A204.1 (cell line): ENCODE measurements at regions not wholly inside any gene's neighbourhood (a gene's known extent, or its start where the extent isn't known, plus 50 kb on each side); places are given as distances from the start of the nearest gene placed in this dataset.

Experiments
- FAIRE-seq: peaks from 2 replicates; lab custom pipeline; 2012; peaks lifted over from hg19 to GRCh38; lab: Jason Lieb, UNC

DNA sequence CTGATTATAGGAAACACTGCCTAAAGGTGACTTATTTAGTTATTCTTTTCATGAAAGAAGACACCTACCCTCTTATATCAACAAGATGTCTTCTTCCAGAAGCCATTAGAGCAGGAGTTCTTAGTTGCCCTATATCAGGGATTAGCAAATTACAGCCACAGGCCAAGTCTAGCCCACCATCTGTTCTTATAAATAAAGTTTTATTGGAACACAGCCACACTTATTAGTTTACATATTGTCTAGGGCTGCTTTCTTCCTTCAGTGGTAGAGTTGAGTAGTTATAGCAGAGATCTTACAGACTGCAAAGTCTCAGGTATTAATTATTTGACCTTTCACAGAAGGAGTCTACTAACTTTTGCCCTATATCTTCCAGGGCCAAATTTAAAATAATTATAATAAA is 157.2 kb upstream of the NOCT start:
- FAIRE-seq = no peak

DNA sequence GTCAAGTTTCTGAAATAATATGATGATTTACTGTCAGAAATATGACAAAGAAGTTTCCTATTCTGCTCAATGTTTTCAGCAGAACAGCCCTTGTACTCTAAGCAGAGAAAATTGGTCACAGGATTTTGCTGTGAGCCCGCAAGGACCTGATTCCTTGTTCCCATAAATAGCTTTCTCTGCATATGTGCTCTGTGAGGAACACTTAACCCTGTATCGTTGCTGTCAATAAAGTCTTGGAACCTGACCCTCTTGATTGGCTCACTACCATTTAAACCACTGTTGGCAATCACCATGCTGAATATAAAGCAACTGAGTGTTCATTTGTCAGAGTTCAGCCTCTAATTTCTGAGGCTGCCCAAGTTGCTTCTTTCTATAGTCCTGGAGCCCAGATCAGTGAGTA is 158.2 kb upstream of the NOCT start:
- no peak for FAIRE-seq

DNA sequence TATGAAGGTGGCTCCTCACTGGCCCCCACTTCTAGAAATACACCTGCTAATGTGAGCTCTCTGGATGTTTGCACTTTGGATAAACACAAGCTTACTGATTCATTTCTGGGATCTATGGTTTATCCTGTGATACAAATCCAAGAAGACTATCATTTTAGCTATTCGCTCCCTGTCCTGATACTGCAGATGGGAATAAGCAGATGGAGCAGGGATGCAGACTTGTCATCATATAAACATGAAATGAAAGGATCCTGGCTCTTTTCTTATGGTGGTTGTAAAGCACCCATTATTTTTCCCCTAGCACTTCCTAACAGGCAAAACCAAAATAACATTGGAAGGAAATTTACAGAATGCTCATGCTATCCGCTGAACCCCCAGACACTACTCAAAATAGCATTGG is 162.9 kb upstream of the NOCT start:
- FAIRE-seq = no peak

DNA sequence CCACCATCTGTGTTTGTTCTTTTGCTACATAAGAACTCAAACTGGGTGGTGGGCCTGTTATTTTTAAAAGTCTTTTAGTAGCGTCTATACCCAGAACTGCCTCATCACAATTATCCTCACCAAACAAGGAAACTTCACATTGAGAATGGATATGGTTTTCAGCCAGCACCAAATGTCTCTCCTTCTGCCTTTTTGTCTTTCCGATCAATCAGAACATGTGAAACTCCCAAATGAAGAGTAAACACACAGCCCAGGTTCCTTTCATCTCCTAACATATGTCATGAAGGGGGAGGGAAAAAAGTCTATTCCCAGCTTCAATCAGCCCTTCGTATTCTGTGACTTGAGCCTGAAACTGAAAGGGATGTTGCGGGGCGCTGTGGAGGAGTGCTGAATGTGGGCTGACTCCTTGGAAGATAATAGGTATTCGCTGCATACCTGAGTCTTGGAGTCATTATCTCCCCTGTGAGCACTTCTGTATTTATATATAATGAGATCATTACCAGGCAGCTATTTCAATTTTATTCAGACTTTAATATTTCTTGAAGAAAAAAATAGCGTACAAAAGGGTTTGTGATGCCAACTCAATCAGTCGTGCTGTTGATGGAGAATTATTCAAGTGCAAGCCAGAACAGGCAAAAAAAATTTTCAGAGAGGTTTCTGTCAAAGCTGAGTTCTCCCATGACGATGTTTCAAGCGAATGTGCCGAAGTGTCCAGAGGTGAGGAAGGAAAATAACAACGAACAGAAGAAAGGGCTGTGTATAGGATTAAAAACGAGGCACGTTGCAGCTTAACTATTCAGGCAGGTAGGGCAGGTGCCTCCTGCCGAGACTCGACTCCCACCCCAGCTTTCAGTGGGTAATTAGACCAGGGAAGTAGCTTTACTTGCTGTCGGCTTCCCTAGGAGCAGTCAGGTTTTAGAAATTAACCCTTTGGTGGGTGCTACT is 163.9 kb upstream of the NOCT start:
- FAIRE-seq = no peak

DNA sequence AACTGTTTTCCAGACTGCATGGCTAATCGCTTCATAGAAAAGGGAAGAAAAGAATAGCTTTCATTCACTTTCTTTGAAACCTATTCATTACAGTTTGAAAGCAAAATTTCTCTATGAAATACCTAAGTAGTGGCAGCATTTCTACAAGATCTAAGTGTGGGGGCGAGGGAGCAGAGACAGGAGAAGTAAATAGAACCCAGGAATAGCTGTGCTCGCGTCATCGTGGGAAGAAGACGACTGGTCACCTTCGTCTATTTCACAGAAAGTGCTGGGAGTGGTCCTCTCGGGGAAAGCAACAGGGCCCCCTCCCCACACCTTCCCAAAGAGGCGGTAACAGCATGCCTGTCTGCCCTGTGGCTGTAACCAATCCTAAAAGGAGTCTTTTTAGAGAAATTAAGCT is 169.9 kb upstream of the NOCT start:
- no peak for FAIRE-seq

DNA sequence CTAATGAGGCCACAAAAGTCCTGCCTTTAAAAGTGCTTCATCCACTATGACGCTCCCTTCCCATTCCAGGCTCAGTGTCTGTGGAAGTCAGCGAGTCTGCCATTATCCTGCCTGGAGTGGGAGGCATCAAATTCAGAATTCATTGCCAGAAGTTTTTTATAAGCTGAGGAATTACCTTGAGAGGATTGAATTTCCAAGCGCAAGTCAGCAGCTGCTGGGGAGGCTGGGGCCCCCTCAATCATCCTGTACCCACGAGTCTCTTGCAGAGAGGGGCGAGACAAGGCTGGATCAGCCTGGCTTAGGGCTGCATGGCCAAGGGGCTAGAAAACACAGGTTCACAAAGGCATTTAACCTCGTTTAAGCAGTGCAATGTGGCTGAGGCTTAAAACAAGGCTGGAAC is 170.5 kb upstream of the NOCT start:
- FAIRE-seq = no peak

DNA sequence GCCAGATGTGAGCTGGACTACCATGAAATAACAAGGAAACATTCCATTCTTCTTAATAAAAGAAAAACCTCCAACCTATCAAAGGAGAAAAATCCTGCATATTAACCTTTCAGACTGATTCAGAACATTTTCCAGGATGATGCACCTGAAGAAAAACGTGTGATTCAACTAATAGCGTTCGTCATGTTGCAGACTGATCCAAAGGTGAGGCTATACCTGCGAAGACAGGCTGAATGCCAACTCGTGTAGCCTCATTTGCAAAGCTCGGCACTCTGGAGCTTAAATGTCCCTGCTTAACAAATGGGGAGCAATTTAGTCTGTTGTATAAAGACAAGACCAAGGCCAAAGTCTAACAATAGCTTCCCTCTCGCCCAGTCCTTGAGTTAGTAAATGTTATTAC is 172.0 kb upstream of the NOCT start:
- no peak for FAIRE-seq

DNA sequence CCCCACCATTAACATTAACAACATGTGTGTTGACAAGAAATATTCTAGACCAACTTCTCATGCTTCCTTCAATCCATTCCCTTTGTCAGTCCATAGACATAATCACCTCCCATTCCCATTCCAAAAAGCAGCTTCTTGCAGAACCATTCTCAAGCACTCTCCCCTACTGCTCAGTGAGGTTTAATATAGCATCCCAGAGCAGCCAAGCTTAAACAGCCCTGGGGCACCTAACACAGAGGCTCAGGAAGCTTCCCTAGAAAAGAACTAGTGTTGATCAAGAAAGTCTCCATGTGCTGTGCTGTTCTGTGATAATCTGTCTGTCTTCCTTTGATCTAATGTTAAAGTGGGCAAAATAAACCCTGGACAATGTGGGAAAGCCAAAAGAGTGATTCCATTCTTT is 174.2 kb upstream of the NOCT start:
- no peak for FAIRE-seq

DNA sequence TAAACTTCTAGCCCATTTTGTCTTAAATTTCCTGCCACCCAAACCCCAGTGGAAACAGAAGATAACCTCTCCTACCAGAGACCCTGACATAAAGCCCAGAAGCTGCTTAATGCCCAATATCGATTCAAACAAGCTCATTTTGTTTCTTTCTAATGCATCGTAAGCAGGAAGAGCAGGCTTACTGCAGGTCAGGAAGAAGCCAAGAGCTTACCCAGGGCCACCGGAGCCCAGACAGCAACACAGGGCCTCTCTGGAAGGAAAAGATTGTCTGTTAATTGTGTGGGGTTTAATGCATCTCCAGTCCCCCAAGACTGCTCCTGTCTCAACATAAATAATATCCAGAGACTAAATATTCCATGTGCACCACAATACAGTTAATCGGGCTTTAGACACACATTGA is 177.3 kb upstream of the NOCT start:
- FAIRE-seq = no peak

DNA sequence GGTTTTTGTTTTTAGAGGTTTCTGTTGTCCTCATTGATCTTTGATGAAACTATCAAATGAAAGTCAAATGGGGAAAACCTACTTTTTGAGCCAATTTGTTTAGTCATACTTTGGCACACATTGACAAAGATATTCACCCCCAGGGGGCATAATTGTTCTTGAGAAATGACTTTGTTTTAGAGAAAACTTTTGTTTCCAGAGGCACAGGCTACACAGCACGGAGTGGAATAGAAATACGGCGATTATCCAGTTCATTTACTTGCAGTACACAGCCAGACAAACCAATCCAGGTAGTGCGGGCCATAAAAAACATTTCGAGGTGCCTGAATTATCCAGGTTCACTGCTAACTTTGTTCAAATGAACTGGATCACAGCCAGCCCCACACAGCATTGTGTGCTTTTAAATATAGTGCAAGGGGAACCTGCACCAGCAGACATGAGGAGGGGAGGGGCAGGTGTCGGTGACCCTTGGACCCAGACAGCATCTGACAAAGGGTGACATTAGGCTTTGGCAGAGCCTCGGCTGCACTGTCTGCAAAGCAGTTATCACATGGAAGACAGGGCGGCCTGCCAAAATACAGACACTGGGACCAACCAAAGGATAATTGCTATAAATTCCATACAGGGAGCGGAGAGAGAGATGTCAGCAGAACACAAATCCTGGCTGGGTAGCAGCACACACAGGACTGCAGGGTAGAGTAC is 179.6 kb upstream of the NOCT start:
- FAIRE-seq = no peak

DNA sequence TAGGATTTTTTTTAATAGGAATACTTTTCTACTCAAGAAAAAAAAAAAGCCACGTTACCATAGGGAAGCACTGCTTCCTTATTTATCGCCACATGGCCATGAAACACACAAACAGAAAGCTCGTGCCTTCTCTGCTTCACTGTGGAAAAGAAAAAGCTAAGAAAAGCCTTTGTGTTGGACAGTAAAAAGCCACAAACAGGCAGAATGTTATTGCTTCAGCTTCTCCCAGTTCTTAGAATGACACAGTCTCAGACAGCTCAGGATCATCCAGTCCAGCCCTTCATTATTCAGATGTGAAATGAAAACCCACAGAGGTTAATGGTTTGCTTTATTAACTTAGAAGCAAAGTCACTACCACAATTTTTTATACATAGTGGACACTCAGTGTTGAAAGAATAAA is 181.6 kb upstream of the NOCT start:
- no peak for FAIRE-seq

DNA sequence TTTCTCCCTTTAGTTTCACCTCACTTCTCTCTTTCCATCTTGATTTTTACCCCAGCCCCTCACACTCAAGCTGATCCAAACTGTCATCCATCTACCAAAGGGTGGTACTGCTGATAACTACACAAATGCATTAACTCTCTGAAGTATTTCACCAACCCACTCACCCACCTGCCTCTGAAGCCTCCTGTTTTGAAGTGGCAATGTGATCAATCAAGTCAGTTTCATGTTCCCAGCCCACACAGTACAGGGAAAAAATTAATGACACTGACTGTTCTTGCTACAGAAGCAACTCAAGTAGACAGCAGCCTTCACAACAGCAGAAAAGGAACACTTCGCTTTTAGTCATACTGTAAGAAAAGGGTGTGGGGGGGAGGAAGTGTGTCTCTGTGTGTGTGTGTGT is 183.0 kb upstream of the NOCT start:
- no peak for FAIRE-seq

DNA sequence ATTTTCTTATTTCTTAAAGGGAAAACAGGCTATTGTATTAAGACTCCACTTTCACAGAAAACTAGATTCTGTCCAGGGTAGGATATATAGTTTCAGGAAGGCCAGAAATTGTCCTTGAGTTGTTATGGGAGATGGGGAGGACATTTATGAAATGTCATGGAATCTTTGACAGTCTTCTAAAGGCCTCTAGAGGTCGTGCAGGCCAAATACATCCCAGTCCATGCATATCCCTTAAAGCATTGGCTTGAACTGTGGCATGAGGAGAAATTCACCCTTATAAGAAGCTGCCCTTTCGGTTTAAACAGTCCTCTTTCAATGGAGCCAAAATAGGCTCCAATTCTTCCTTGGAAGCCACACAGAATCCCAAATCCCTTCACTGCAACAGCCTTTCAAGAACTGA is 183.6 kb upstream of the NOCT start:
- FAIRE-seq = no peak

DNA sequence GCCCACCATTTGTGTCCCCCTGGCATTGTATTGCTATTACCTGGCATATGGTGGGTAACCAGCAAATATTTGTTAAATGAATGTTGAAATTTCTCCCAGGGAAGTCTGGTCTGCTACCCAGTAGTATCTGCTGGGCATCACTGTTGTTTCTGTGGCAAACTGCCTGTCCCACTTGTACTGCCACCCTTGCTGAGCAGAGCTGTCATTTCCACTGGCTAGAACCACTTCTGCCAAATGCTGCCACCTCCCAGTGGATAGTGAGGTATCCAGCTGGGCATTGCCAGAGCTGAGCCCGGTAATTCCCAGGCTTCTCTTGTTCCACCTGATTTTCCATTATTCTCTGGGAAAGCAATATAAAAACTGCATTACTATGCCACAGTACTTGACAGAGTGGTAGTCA is 186.7 kb upstream of the NOCT start:
- FAIRE-seq = no peak

DNA sequence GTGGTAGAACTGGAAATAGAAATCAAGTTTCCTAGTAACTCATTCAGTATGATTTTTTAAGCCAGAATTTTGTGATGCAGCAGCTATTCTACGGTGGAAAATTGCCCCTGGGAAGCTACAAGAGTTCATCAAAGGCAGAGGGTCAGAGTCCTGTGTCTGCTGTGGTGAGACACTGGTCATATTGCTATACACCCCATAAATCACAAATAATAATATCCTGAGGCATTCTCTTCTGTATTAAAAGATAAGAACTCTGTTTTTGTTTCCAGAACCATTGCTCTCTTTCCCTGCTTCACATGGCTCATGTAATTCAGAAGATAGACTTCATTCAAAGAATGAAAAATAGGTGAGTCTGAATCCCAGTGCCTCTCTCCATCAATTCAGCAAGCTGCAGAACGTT is 188.8 kb upstream of the NOCT start:
- FAIRE-seq = no peak

DNA sequence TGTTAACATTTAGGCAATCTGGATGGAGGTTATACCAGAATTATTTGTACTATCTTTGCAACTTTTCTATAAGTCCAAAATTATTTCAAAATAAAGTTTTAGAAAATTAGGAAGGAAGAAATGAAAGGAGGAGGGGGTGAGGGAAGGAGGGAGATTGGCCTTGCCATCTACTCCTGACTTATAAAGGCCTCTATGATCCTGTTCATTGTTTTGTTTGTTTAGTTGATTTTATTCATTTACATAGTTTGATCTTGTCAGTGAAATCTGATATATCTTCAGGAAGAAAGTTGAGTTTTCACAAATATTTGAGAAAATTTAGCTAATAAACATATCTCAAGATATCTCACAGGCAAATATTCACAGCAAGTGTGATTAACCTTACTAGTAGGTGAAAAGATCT is 189.3 kb upstream of the NOCT start:
- FAIRE-seq = no peak

DNA sequence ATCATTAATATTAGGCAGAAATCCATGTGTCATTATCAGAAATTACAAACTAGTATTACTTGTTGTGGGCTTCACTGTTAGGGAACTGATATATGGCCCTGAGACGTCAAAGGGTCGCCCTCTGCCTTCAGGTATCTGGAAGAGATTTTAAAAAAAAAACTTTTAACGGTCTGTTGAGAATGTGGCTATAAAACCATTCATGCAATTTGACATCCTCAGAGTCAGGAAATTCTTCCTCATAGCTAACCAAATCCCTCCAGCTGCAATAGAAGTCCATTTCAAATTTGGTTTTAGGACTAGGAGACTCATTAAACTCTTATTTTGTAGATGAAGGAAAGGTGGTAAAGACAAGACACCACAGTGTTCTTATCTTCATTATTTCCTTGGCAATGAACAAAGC is 194.2 kb upstream of the NOCT start:
- no peak for FAIRE-seq

DNA sequence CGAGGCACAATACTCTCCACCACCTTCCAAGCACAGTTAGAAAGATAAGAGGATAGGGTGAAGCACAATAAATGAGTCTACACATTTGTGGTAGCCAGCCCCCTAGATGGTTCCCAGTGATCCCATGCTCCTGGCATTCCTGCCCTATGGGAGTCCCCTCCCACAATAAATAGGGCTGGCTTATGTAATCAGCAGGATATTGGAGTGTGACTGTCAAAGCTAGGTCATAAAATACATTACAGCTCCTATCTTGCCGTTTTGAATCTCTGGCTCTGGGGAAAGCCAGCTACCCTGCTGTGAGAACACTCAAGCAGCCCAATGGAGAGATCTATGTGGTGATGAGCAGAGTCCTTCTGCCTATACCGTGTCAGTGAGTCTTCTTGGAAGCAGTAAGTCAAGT is 198.7 kb upstream of the NOCT start:
- FAIRE-seq = no peak

DNA sequence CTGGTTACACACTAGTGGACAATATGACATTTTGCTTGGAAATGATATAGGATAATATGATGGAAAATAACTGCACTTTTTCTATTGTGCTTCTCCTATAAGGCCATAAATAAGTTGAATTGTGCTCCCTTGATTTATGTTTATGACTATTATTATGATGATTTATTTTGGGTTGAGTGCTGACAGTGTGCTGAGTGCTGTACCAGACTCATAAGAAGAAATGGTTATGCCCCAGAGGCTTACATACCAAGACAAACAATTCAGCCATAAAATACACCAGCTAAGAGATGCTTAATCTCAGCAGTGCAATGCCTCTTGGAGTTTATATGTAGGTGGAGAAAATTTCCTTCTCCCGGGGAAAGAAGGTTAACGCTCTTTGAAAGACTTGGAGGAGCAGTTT is 199.8 kb upstream of the NOCT start:
- FAIRE-seq = no peak

DNA sequence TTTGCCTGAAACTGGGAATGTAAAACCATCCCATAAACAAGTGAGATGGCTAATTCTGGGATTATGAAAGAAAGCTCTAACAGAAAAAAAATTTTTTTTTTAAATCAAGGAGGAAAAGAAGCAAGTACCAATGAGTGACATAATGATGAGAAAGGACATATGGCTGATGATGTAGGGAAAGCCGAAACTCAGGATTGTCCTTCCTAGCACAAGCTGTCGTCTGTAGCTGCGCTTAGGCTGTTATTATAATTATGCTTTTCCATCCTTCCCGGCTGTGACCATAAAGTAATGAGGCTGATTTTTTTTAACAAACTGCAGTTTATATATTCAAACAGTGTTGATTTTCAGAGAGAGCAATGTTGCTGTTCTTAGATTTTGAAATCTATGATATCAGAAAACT is 209.8 kb upstream of the NOCT start:
- no peak for FAIRE-seq

DNA sequence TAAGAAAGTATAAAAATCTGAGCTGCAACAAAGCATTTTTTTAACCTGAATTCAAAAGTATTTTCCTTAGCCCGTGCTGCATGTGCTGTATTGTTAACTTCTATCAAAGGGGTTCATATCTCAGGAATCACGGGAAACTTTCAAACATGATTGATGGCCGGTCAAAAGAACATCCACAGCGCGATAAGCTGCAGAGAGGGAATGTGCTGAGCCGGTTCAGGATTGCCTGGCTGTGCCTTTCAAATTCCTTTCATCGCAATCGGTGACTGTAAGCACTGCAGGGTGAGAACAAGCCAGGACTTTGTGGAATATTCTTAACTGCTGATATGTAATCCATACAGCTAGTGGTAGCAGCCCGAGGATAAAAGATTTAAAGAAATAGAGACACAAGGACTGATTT is 210.9 kb upstream of the NOCT start:
- no peak for FAIRE-seq

DNA sequence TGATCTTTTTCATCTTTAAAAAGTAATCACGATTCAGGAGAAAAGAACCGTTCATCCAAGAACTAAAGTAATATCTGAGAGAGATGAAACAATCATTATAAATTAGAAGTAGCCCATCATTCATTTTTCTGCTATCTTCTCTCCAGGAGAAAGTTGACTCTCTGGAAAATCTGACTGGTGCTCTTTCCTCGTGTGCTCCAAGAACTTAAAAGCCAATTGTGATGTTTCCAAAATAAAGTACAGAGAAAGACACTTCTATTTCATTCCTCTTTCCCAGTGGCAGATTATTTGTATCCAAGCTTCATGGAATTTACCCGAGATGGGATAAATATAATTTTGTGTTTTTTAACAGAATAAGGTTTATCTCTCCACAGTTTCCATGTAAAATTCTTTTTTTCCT is 212.5 kb upstream of the NOCT start:
- FAIRE-seq = no peak

DNA sequence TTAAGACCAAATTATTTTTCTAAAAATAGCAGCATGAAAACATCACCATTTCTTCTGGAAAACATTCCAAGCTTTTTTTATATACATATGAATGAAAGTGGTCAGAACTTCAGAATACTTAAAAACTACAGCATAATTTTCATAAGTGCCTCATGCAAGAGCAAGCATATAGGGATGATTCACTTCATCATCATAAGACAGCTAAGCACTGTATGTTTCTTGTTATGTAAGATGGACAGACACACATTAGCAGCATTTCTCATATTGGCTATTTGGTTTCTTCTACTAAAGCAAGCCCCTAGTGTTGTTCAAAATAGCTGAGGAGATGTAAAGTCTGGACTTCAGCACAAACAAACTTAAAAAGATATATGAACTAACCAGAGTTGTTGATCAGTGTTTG is 213.1 kb upstream of the NOCT start:
- no peak for FAIRE-seq

DNA sequence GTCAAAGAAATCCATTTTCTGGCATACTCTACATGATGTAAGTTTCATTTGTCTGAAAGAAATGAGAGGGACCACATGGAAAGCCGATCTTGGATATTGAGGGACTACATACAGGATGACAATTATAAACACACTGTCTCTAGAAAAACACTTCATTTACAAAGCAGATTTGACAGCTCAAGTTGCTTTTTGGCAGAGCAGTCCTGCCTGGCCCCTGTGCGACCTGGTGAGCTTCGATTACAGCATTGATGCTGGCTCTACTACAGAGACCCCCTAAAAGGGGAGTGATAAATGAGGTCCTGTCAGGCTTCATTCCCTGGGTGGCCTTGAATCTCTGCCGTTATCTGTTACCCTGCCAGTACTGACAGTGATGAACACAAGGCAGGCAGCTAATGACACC is 215.2 kb upstream of the NOCT start:
- no peak for FAIRE-seq
